COR-L47 (cell line): ENCODE measurements at regions not wholly inside any gene's neighbourhood (a gene's known extent, or its start where the extent isn't known, plus 50 kb on each side); places are given as distances from the start of the nearest gene placed in this dataset.
"Not testable (repeated sequence)": the region's sequence is repeated elsewhere in the genome, so short reads cannot be mapped to it uniquely, and the experiment has no call there.

ENCODE experiments used
- DNase-seq: peaks from one replicate; lab custom pipeline; 2025; lab: John Stamatoyannopoulos, UW

- DNase-seq = no peak
These were observed 138.9 kb upstream of the PHYHIPL start for GRCh38 chr10:59037506-59037905.

GRCh38 chr10:59043358-59043757, 133.1 kb upstream of the PHYHIPL start:
- DNase-seq = not testable (repeated sequence)

GRCh38 chr10:59047180-59047579, 129.3 kb upstream of the PHYHIPL start:
- peak; percentile 78 for DNase-seq

GRCh38 chr10:59047957-59048618, 128.4 kb upstream of the PHYHIPL start:
- no peak for DNase-seq

GRCh38 chr10:59053502-59053901, 122.9 kb upstream of the PHYHIPL start:
- not testable (repeated sequence) for DNase-seq

GRCh38 chr10:59055045-59055444, 121.4 kb upstream of the PHYHIPL start:
- no peak for DNase-seq

GRCh38 chr10:59057345-59057744, 119.1 kb upstream of the PHYHIPL start:
- DNase-seq = no peak

GRCh38 chr10:59060852-59061251, 115.6 kb upstream of the PHYHIPL start:
- no peak for DNase-seq

GRCh38 chr10:59063491-59063890, 113.0 kb upstream of the PHYHIPL start:
- no peak for DNase-seq

- no peak for DNase-seq
These were observed 112.3 kb upstream of the PHYHIPL start for GRCh38 chr10:59064080-59064692.

GRCh38 chr10:59064759-59065539, 111.5 kb upstream of the PHYHIPL start:
- DNase-seq = no peak

- DNase-seq = no peak
These were observed 107.8 kb upstream of the PHYHIPL start for GRCh38 chr10:59068581-59069191.

- no peak for DNase-seq
These were observed 104.4 kb upstream of the PHYHIPL start for GRCh38 chr10:59072038-59072437.

GRCh38 chr10:59073456-59074053, 102.9 kb upstream of the PHYHIPL start:
- no peak for DNase-seq

GRCh38 chr10:59075576-59075975, 100.9 kb upstream of the PHYHIPL start:
- DNase-seq = no peak

GRCh38 chr10:59077855-59078254, 98.6 kb upstream of the PHYHIPL start:
- DNase-seq = no peak

GRCh38 chr10:59078978-59079377, 97.5 kb upstream of the PHYHIPL start:
- DNase-seq = no peak

GRCh38 chr10:59079386-59080226, 96.8 kb upstream of the PHYHIPL start:
- no peak for DNase-seq

- no peak for DNase-seq
These were observed 94.2 kb upstream of the PHYHIPL start for GRCh38 chr10:59082249-59082648.

GRCh38 chr10:59085054-59085453, 91.4 kb upstream of the PHYHIPL start:
- DNase-seq = no peak
